WTC11 (cell line): ENCODE measurements at regions not wholly inside any gene's neighbourhood (a gene's known extent, or its start where the extent isn't known, plus 50 kb on each side); places are given as distances from the start of the nearest gene placed in this dataset.

ENCODE experiments used
- ATAC-seq: fragments of 200-7000 bp; cut with Tn5 transposase; 2 replicates; pipeline ENCODE4 v1.10.0; 2021; ENCODE audit warnings: mild to moderate bottlenecking, moderate library complexity
- CTCF ChIA-PET: fragments of 300-600 bp; sonication (Branson Sonifier 250); formaldehyde crosslinking; loops from one replicate; lab custom pipeline; 2021; ENCODE audit warnings: antibody characterized with exemption; lab: Charles Lee
- POLR2A ChIA-PET: fragments of 350-600 bp; sonication (Branson Sonifier 250); formaldehyde crosslinking; loops from one replicate; lab custom pipeline; 2021; ENCODE audit warnings: antibody characterized with exemption; lab: Charles Lee
- DNase-seq: peaks from one replicate; pipeline ENCODE4 v3.0.0; 2021; ENCODE audit warnings: low spot score
- H3K27ac Mint-ChIP-seq: 2 replicates; pipeline ENCODE4 v1.8.0; 2021; ENCODE audit warnings: mixed read lengths
- H3K27me3 Mint-ChIP-seq: 2 replicates; pipeline ENCODE4 v1.8.0; 2021; ENCODE audit warnings: low read depth, mild to moderate bottlenecking, moderate library complexity, mixed read lengths
- H3K36me3 Mint-ChIP-seq: 2 replicates; pipeline ENCODE4 v1.8.0; 2021; ENCODE audit warnings: mixed read lengths
- H3K4me1 Mint-ChIP-seq: 2 replicates; pipeline ENCODE4 v1.8.0; 2022; ENCODE audit warnings: mixed read lengths
- H3K4me3 Mint-ChIP-seq: 2 replicates; pipeline ENCODE4 v1.8.0; 2021; ENCODE audit warnings: mild to moderate bottlenecking, moderate library complexity, mixed read lengths
- H3K9me3 Mint-ChIP-seq: 2 replicates; pipeline ENCODE4 v1.8.0; 2021; ENCODE audit warnings: mixed read lengths
- ATF1 ChIP-seq: sonication (generic); formaldehyde crosslinking; IDR thresholded peaks from 2 replicates; pipeline ENCODE4 v1.8.1; 2023; ENCODE audit warnings: mild to moderate bottlenecking, moderate library complexity, missing genetic modification reagents
- ATF2 ChIP-seq: sonication (generic); formaldehyde crosslinking; IDR thresholded peaks from 2 replicates; pipeline ENCODE4 v1.8.1; 2022; ENCODE audit warnings: low read depth, missing genetic modification reagents, borderline replicate concordance
- CBFB ChIP-seq: sonication (generic); formaldehyde crosslinking; IDR thresholded peaks from 2 replicates; pipeline ENCODE4 v1.8.1; 2022; ENCODE audit warnings: mild to moderate bottlenecking, low read depth, missing genetic modification reagents
- CTCF ChIP-seq: fragments of 200-600 bp; IDR thresholded peaks from 2 replicates; pipeline ENCODE4 v1.8.0; 2022; ENCODE audit warnings: antibody characterized with exemption
- ERG ChIP-seq: fragments of 250-450 bp; sonication (Bioruptor Pico); IDR thresholded peaks from 2 replicates; pipeline ENCODE4 v1.8.0; 2021; ENCODE audit warnings: mild to moderate bottlenecking
- ETV6 ChIP-seq: sonication (generic); formaldehyde crosslinking; IDR thresholded peaks from 2 replicates; pipeline ENCODE4 v1.8.1; 2022; ENCODE audit warnings: mild to moderate bottlenecking, missing genetic modification reagents
- JUN ChIP-seq: sonication (generic); formaldehyde crosslinking; IDR thresholded peaks from 2 replicates; pipeline ENCODE4 v1.8.0; 2023; ENCODE audit warnings: mild to moderate bottlenecking, missing genetic modification reagents
- MLX ChIP-seq: sonication (generic); formaldehyde crosslinking; IDR thresholded peaks from 2 replicates; pipeline ENCODE4 v1.8.1; 2023; ENCODE audit warnings: mild to moderate bottlenecking, missing genetic modification reagents, moderate library complexity
- MXD4 ChIP-seq: fragments of 250-450 bp; sonication (Bioruptor Pico); IDR thresholded peaks from 2 replicates; pipeline ENCODE4 v1.8.0; 2021; ENCODE audit warnings: mild to moderate bottlenecking, moderate library complexity, borderline replicate concordance
- NR2C2 ChIP-seq: sonication (generic); formaldehyde crosslinking; IDR thresholded peaks from 2 replicates; pipeline ENCODE4 v1.8.0; 2022; ENCODE audit warnings: mild to moderate bottlenecking, missing genetic modification reagents
- PRDM15 ChIP-seq: sonication (generic); formaldehyde crosslinking; IDR thresholded peaks from 2 replicates; pipeline ENCODE4 v1.8.0; 2022; ENCODE audit warnings: missing genetic modification reagents
- PREB ChIP-seq: sonication (generic); formaldehyde crosslinking; IDR thresholded peaks from 2 replicates; pipeline ENCODE4 v1.8.1; 2022; ENCODE audit warnings: mild to moderate bottlenecking, missing genetic modification reagents, moderate library complexity, borderline replicate concordance
- RELA ChIP-seq: sonication (generic); formaldehyde crosslinking; IDR thresholded peaks from 2 replicates; pipeline ENCODE4 v1.8.1; 2022; ENCODE audit warnings: missing genetic modification reagents, mild to moderate bottlenecking, borderline replicate concordance
- TCF7 ChIP-seq: sonication (generic); formaldehyde crosslinking; IDR thresholded peaks from 2 replicates; pipeline ENCODE4 v1.8.0; 2022; ENCODE audit warnings: mild to moderate bottlenecking, low read depth, missing genetic modification reagents, moderate library complexity
- TEAD1 ChIP-seq: sonication (generic); formaldehyde crosslinking; IDR thresholded peaks from 2 replicates; pipeline ENCODE4 v1.8.0; 2022; ENCODE audit warnings: mild to moderate bottlenecking, missing genetic modification reagents
- ZNF121 ChIP-seq: sonication (generic); formaldehyde crosslinking; IDR thresholded peaks from 2 replicates; pipeline ENCODE4 v1.8.0; 2023; ENCODE audit warnings: missing genetic modification reagents
- ZNF396 ChIP-seq: fragments of 250-450 bp; sonication (Bioruptor Pico); IDR thresholded peaks from 2 replicates; pipeline ENCODE4 v1.8.0; 2021; ENCODE audit warnings: mild to moderate bottlenecking, moderate library complexity, borderline replicate concordance
- ZSCAN18 ChIP-seq: fragments of 250-450 bp; sonication (Bioruptor Pico); IDR thresholded peaks from 2 replicates; pipeline ENCODE4 v2.1.2; 2022; ENCODE audit warnings: mild to moderate bottlenecking, moderate library complexity

GRCh38 chr6:134720353-134721059 lies 229.4 kb downstream of the ALDH8A1 start (continued):
- no peak for TF ChIP-seq CTCF
- no peak for TF ChIP-seq ZNF396
- no peak for TF ChIP-seq PRDM15 (CRISPR knock-in tag)
- TF ChIP-seq, all 79 proteins: peak for 0

- Mint-ChIP-seq H3K27me3 (no peaks in the 10 kb centered on the region), H3K27ac (no peak overlapping the region), H3K9me3 (no peaks in the 10 kb centered on the region), H3K36me3 (no peaks in the 10 kb centered on the region), H3K4me1 (0 out of 2 replicates have a peak, but pooled peaks cover 2% of the 10 kb centered on the region), H3K4me3 (no peak overlapping the region)
- ChIA-PET CTCF (interaction anchor here (1.2 kb wide), 1 partner anchor 102 kb away, joined by 3 read pairs; no protein-coding TSS in a partner anchor), POLR2A (no interaction called here)
- no peak for DNase-seq
- TF ChIP-seq ZSCAN18 (no peak), TEAD1 (no peak), ZNF121 (no peak), NR2C2 (no peak)
- ATAC-seq: no peak
These were observed 230.0 kb downstream of the ALDH8A1 start for GRCh38 chr6:134719911-134720310.

- H3K27ac Mint-ChIP-seq: no peak overlapping the region
- POLR2A ChIA-PET: no interaction called here
- 0 out of 2 replicates have a peak, but pooled peaks cover 2% of the 10 kb centered on the region for H3K4me1 Mint-ChIP-seq
- no peaks in the 10 kb centered on the region for H3K9me3 Mint-ChIP-seq
- no peak overlapping the region for H3K4me3 Mint-ChIP-seq
- ATAC-seq: no peak
- CTCF ChIA-PET: interaction anchor here (1.2 kb wide), 1 partner anchor 103 kb away, joined by 3 read pairs; no protein-coding TSS in a partner anchor
- TF ChIP-seq TCF7 (no peak), MLX (CRISPR knock-in tag) (no peak), ATF1 (CRISPR knock-in tag) (no peak)
- TF ChIP-seq, all 79 proteins: peak for 0
- H3K36me3 Mint-ChIP-seq: no peaks in the 10 kb centered on the region
- no peaks in the 10 kb centered on the region for H3K27me3 Mint-ChIP-seq
- DNase-seq: no peak
These were observed 230.6 kb downstream of the ALDH8A1 start for GRCh38 chr6:134719286-134719685.

- no peak for ATAC-seq
- Mint-ChIP-seq H3K36me3 (no peaks in the 10 kb centered on the region), H3K27ac (no peak overlapping the region), H3K9me3 (no peaks in the 10 kb centered on the region), H3K4me1 (peaks cover 4% of the 10 kb centered on the region), H3K27me3 (no peaks in the 10 kb centered on the region), H3K4me3 (no peak overlapping the region)
- POLR2A ChIA-PET: no interaction called here
- no peak for DNase-seq
- CTCF ChIA-PET: no interaction called here
- TF ChIP-seq JUN (CRISPR knock-in tag): no peak
- no peak for TF ChIP-seq TCF7
- TF ChIP-seq ERG (CRISPR knock-in tag): no peak
- no peak for TF ChIP-seq ATF1 (CRISPR knock-in tag)
- no peak for TF ChIP-seq RELA (CRISPR knock-in tag)
- no peak for TF ChIP-seq MXD4
- TF ChIP-seq ATF2: no peak
- TF ChIP-seq PREB: no peak
- no peak for TF ChIP-seq CBFB (CRISPR knock-in tag)
- TF ChIP-seq ETV6 (CRISPR knock-in tag): no peak
These were observed 235.2 kb downstream of the ALDH8A1 start for GRCh38 chr6:134714679-134715078.
